Effector CD8-positive, alpha-beta T cell (primary cell): ENCODE measurements at regions not wholly inside any gene's neighbourhood (a gene's known extent, or its start where the extent isn't known, plus 50 kb on each side); places are given as distances from the start of the nearest gene placed in this dataset.

Experiments used
- DNase-seq: peaks from one replicate; lab custom pipeline; 2025; lab: John Stamatoyannopoulos, UW

DNA sequence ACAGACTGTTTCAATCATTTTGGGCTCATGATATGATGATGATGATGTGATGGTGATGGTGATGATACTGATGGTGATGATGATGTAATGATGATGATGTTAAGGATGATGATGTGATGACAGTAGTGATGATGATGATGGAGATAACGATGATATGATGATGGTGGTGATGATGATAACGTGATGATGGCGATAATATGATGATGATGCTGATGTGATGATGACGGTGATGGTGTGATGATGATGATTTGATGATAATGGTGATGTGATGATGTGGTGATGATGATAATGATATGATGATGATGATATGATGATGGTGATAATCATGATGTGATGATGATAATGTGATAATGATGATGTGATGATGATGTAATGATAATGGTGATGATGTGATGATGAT lies 612.6 kb downstream of the AACS start:
- DNase-seq, result no peak

GRCh38 chr12:125678589-125678993 lies 613.4 kb downstream of the AACS start:
- no peak for DNase-seq

- no peak for DNase-seq
These were observed 618.6 kb downstream of the AACS start for GRCh38 chr12:125683748-125684381.

DNA sequence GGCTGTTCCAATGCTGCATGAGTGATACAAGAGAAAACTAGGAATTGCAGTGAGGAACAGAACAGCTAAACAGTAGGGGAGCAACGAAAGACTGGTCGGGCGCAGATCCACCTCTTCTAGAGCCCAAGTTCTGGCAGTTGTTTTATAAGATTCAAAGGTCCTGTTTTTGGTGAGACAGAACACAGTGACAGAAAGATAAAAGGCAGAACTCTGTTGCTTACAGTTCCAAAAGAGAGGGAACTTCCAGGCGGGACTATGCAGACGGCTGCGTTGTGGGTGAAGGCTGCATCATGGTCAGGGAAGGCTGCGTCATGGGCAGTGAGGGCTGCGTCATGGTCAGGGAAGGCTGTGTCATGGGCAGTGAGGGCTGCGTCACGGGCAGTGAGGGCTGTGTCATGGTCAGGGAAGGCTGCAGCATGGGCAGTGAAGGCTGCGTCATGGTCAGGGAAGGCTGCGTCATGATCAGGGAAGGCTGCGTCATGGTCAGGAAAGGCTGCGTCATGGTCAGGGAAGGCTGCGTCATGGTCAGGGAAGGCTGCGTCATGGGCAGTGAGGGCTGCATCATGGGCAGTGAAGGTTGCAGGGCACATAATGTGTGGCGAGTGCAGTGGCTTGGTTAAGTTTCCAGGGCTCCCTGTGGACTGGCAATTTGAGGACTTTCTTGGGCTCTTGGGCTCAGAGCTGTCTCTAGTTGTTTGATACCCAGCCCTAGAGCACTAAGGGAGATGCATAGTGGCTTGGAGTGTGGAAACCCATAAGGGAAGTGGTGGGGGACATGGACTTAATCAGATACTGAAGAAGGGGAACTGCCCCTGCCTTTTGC lies 619.9 kb downstream of the AACS start:
- DNase-seq, result no peak

- DNase-seq, result no peak
These were observed 620.7 kb downstream of the AACS start for GRCh38 chr12:125685915-125686314.

DNA sequence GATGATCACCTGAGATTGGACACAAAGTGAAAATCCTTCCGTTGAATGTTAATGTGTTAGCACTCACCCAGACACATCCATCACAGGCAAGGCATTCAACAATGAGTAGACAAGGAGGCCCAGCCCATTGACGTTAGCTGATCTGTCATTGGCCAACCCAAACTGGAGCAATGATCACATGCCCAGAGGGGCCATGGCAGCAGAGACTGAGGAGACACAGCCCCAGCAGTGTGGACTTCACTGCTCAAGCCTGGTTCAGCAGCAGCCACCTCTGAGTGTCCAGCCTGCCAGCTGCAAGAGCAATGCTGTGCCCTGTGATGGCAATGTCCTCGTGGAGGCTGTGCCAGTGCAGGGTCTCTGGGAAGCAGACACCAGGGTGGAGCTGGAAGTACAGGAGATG lies 622.2 kb downstream of the AACS start:
- no peak for DNase-seq

DNA sequence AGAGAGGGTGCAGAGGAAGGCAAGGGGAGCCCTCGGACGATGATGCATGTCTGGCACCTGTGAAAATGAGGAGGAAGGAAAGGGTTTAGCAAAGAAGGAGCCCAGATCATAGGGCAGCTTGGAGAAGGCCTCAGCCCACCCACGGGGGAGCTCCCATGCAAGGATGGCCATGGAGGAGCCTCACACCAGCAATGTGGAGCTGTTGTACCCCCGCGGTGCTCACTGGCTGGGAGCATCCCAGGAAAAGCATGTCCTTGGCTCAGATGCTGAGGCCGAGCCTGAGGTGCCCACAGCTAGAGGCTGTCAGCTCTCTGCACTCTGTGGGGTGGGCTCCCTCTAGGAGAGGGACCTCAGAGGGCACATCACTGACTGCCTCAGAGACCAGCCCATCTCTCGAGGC lies 622.6 kb downstream of the AACS start:
- DNase-seq, result no peak

DNA sequence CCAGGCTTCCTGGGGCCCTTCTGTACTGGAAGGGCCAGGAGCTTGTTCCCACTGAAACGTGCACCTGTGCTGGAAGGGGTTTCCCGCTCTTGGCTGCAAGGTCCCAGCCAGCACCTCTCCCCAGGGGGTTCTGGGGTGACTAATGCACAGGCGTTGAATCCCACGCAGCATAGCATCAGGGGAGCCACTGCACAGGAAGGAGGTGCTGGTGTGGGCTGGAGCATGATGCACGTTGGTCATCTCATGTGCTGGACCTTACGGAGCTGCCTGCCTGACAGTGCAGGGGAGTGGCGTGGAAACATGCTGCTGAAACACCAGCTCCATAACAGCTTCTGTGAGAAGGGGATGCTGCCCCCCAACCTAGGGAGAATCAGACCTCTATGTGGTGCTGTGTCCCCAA lies 623.0 kb downstream of the AACS start:
- DNase-seq, result no peak

DNA sequence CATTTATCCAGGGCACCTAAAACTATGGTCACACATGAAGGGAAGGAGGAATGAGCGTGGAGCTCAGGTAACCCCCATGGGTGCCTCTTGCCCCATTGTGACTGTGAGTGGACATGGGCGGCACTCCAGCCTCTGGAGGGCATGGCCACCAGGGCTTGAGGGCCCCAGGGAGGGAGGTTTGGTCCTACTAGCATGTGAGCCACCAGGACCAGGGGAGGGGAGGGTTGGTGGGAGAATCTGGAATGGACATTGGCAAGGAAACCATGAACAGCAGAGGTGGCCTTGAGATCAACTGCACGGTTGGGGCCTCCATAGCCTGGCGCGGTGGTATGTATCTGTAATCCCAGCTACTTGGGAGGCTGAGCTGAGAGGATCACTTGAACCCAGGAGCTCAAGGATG lies 623.6 kb downstream of the AACS start:
- DNase-seq, result no peak

GRCh38 chr12:125689576-125690410 lies 624.6 kb downstream of the AACS start:
- no peak for DNase-seq

DNA sequence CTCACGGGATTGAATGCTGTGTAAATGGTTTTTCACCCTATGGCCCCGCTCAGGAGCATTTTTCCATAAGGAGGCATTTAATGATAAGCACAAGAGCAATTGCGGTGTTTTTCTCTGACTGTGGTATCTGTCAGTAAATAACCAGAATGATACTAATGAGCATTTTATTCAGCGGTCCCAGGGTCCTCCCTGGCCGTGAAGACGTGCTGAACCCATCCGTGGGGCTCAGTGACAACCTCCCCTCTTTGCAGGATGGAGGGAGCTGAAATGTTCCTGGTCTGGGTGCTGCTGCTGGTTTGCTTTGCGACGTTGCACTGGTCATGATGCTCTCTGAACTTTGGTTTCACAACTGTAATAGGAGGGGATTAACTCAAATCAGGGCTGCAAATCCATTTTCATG lies 625.6 kb downstream of the AACS start:
- DNase-seq, result no peak

DNA sequence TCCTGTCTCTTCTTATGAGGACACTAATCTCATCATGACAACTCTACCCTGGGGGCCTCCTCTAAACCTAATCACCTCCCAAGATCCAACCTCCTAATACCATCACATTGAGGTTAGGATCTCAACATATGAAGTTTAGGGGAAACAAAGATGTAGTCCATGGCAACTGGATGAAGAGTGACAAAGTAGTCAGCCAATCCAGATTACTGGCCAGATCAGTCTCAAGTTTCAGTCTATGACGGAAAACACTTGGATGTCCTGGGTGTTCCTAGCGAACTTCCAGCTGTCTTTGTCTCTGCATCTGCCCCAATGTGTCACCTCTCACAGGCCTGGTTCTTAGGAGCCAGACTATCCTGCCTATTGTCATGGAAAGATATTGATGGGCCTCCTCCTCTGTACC lies 630.8 kb downstream of the AACS start:
- no peak for DNase-seq

DNA sequence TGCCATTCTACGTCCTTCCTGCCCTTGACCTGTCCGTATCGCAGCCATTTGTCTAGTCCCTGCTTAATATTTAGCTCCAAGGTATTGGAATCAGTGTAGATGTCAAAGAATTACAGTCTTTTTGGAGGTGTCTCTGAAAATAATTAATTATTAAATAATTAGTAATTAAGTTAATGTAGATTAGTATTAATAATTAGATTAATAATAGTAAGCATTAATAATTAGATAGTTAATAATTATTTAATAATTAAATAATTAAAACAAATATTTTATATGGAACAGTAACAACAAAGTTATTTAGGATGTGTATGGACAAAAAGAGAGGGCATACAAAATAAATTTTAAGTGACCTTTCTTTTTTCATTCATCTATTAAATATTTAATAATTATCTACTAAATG lies 639.6 kb downstream of the AACS start:
- no peak for DNase-seq

DNA sequence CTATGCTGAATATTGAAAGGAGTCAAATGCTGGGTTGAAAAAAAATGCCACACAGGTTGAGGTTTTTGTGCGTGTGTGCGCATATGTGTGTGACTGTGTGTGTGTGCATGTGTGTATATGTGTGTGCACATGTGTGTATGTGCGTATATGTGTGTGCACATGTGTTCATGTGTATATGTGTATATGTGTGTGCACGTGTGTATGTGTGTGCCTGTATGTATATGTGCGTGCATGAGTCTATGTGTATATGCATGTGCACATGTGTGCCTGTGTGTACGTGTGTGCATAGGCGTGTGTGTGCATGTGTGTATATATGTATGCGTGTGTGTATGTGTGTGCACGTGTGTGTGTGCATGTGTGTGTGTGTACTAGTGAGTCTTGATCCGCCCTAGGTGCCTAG lies 655.7 kb downstream of the AACS start:
- no peak for DNase-seq

DNA sequence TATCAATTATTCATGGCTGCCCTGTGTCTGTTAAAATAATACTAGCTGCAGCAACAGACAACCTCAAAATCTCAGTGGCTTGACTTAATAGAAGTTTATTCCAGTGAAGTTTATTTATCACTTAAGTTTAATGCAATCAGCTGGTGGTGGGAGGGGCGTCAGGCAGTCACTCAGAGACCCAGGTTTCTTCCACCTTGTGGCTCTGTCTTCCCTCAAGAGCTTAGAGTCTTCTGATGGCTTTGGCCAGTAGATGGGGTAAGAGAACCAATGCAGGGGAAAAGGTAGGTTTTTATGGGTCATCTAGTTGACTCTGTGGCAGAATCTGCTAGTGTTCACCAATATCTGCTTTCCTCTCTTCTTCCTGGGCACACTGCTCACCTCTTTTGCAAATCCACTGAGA lies 668.9 kb downstream of the AACS start:
- DNase-seq, result no peak

- no peak for DNase-seq
These were observed 673.0 kb downstream of the AACS start for GRCh38 chr12:125738211-125738610.

DNA sequence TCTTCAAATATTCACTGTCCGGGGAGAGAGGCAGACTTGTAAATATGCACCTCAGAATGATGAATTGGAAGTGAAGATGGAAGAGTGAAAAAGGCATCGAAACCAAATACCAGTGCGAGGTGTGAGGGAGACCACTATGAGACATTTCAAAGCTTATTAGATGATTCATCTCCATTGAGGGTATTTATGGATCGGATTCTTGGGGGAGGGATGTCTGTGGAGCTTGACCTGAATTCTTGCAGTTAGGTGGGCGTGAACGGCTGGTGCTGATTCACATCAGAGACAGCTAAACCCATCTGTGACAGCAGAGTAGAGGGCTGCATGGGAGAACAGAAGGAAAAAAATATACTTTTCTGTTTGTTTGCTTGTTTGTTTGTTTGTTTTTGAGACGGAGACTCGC lies 677.2 kb downstream of the AACS start:
- no peak for DNase-seq

- DNase-seq, result no peak
These were observed 679.0 kb downstream of the AACS start for GRCh38 chr12:125744201-125744600.

DNA sequence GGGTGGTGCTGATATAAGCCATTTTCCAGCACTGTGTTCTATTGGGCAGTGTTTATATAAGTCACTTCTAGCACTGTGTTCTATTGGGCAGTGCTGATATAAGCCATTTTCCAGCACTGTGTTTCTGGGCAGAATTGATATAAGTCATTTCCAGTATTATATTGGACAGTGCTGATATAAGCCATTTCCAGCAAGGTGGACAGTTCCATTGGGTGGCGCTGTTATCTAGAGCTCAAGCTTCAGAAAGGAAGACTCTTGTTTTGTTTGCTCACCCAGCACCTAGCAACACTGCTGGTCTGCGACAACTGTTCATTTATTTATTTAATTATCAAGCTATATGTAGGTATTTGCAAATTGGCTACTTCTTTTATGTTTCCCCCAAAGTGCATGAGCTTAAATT lies 690.3 kb downstream of the AACS start:
- no peak for DNase-seq

DNA sequence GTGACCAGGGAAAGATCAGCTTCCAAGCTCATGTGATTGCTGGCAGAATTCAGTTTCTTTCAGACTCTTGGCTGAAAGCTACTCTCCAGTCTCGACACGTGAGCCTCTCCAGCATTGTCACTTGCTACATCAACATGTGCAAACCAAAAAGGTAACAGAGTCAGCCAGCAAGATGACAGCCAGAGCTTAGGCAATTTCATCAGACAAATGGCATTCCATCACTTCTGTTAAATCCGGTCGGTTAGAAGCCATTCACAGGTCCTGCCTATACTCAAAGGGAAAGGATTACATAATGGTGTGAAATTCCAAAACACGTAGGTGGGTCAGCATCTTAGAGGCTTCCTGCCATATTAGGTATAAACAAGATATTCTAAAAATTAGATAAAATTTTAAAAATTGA lies 700.9 kb downstream of the AACS start:
- DNase-seq, result no peak

- DNase-seq, result no peak
These were observed 707.2 kb downstream of the AACS start for GRCh38 chr12:125772403-125772802.

GRCh38 chr12:125773033-125773640 lies 707.9 kb downstream of the AACS start:
- no peak for DNase-seq
